ENCODE measurements at regions not wholly inside any gene's neighbourhood (a gene's known extent, or its start where the extent isn't known, plus 50 kb on each side); places are given as distances from the start of the nearest gene placed in this dataset.
A peak's percentile ranks its signal among the peaks of the same experiment; 100 is the strongest.

- Histone ChIP-seq H3K27ac (no peak overlapping the region), H3K4me3 (no peak overlapping the region), H3K9me3 (no peaks in the 10 kb centered on the region), H3K27me3 (no peaks in the 10 kb centered on the region), H3K36me3 (peaks cover 0 to 16% (median 6%) of the 10 kb centered on the region in 4 donors), H3K4me1 (no peaks in the 10 kb centered on the region)
- DNase-seq: no peak
- WGBS, 2 donors: 95 to 98% methylated on average over 6 to 13 of the region's 13 CpGs
- TF ChIP-seq POLR2AphosphoS5 (IDR thresholded peaks at IDR 0.05) (no peak), CTCF (IDR thresholded peaks at IDR 0.05) (no peak), POLR2A (IDR thresholded peaks at IDR 0.05) (no peak), EP300 (IDR thresholded peaks at IDR 0.05) (no peak)
- ATAC-seq (ENCODE audit: low FRiP score in 2 of 2): no peak
Measured at GRCh38 chr19:5268801-5269200, 71.8 kb downstream of the PTPRS start.

- H3K4me1 ChIP-seq: no peaks in the 10 kb centered on the region
- TF ChIP-seq POLR2AphosphoS5 (IDR thresholded peaks at IDR 0.05) (no peak), CTCF (IDR thresholded peaks at IDR 0.05) (no peak), EP300 (IDR thresholded peaks at IDR 0.05) (no peak), POLR2A (IDR thresholded peaks at IDR 0.05) (no peak)
- H3K4me3 ChIP-seq: no peak overlapping the region
- WGBS, 2 donors: 84 to 86% methylated on average over 7 to 9 of the region's 9 CpGs
- ATAC-seq (ENCODE audit: low FRiP score in 2 of 2): no peak
- H3K9me3 ChIP-seq: no peaks in the 10 kb centered on the region
- peaks cover 0 to 19% (median 0%) of the 10 kb centered on the region in 4 donors for H3K36me3 ChIP-seq
- no peak for DNase-seq
- H3K27ac ChIP-seq: no peak overlapping the region
- H3K27me3 ChIP-seq: no peaks in the 10 kb centered on the region
Measured at GRCh38 chr19:5265260-5265659, 75.4 kb downstream of the PTPRS start.

- H3K9me3 ChIP-seq: no peaks in the 10 kb centered on the region
- TF ChIP-seq CTCF (IDR thresholded peaks at IDR 0.05) (no peak), POLR2AphosphoS5 (IDR thresholded peaks at IDR 0.05) (no peak), POLR2A (IDR thresholded peaks at IDR 0.05) (no peak), EP300 (IDR thresholded peaks at IDR 0.05) (no peak)
- H3K4me3 ChIP-seq: no peak overlapping the region
- peaks cover 0 to 19% (median 0%) of the 10 kb centered on the region in 4 donors for H3K36me3 ChIP-seq
- WGBS, 2 donors: 90 to 93% methylated on average over 7 of the region's 7 CpGs
- no peaks in the 10 kb centered on the region for H3K27me3 ChIP-seq
- DNase-seq (no peak), ATAC-seq (ENCODE audit: low FRiP score in 2 of 2) (no peak)
- no peaks in the 10 kb centered on the region for H3K4me1 ChIP-seq
- no peak overlapping the region for H3K27ac ChIP-seq
Measured at GRCh38 chr19:5264453-5264852, 76.2 kb downstream of the PTPRS start.

GRCh38 chr19:5263615-5264014 lies 77.0 kb downstream of the PTPRS start:
- peaks cover 0 to 19% (median 0%) of the 10 kb centered on the region in 4 donors for H3K36me3 ChIP-seq

More at GRCh38 chr19:5263615-5264014, 77.0 kb downstream of the PTPRS start:
- no peaks in the 10 kb centered on the region for H3K9me3 ChIP-seq
- 81 to 84% methylated on average over 11 to 19 of the region's 23 CpGs for WGBS, 2 donors
- ATAC-seq (ENCODE audit: low FRiP score in 2 of 2) (peak in 1 of 2 donors; percentile 18), DNase-seq (peak in 1 of 2 donors; percentile 70)
- TF ChIP-seq POLR2A (IDR thresholded peaks at IDR 0.05) (no peak), POLR2AphosphoS5 (IDR thresholded peaks at IDR 0.05) (no peak), EP300 (IDR thresholded peaks at IDR 0.05) (no peak), CTCF (IDR thresholded peaks at IDR 0.05) (no peak)
- no peak overlapping the region for H3K27ac ChIP-seq
- no peaks in the 10 kb centered on the region for H3K4me1 ChIP-seq
- H3K27me3 ChIP-seq: no peaks in the 10 kb centered on the region
- H3K4me3 ChIP-seq: no peak overlapping the region
